Amygdala (tissue), 56 donors: ENCODE measurements at regions not wholly inside any gene's neighbourhood (a gene's known extent, or its start where the extent isn't known, plus 50 kb on each side); places are given as distances from the start of the nearest gene placed in this dataset.
A peak's percentile ranks its signal among the peaks of the same experiment; 100 is the strongest.
"Not testable (repeated sequence)": the region's sequence is repeated elsewhere in the genome, so short reads cannot be mapped to it uniquely, and the experiment has no call there.

Source experiments
- DNase-seq, 56 donors: peaks; one replicate each; lab custom pipeline; 2025; lab: John Stamatoyannopoulos, UW

DNA sequence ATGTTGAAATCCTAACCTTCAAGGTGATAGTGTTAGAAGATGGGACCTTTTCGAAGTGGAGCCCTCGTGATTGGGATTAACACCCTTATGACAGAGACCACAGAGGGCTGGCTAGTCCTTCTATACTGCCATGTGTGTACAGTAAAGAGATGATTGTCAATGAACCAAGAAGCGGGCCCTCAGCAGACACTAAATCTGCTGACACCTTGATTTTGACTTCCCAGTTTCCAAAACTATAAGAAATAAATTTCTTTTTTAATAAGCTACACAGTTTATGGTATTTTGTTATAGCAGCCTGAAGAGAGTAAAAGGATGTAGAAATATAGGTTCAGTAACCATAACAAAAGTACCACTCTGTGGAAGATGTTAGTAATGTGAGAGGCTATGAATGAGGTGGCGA, 419.0 kb upstream of the NUDT12 start:
- DNase-seq: no peak

DNA sequence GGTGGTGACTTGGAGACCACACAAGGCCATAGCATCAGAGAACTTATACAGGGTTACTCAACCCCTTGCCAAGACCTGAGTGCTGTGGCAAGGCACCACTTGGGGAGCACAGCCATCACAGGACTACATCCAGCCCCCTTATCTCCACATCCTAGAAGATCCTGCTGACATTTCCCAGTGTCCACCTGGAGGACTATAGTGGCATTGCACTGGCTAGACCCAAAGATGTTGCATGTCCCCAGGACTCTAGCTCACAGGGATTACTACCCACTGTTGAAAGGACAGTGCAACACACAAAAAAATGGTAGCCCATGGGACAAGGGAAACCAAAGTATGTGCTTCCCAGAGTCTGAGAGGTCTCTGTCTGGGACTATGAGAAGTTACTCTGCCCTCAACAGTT, 411.1 kb upstream of the NUDT12 start:
- DNase-seq: no peak

DNA sequence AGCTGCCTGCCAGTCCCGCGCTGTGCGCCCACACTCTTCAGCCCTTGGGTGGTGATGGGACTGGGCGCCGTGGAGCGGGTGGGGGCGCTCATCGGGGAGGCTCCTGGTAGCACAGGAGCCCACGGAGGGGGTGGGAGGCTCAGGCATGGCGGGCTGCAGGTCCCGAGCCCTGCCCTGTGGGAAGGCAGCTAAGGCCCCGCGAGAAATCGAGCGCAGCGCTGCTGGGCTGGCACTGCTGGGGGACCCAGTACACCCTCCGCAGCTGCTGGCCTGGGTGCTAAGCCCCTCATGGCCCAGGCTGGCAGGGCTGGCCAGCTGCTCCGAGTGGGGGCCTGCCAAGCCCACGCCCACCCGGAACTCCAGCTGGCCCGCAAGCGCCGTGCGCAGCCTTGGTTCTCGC, 403.7 kb upstream of the NUDT12 start:
- not testable (repeated sequence) for DNase-seq

- no peak for DNase-seq
Observed at GRCh38 chr5:103962023-103962422, 399.4 kb upstream of the NUDT12 start.

DNA sequence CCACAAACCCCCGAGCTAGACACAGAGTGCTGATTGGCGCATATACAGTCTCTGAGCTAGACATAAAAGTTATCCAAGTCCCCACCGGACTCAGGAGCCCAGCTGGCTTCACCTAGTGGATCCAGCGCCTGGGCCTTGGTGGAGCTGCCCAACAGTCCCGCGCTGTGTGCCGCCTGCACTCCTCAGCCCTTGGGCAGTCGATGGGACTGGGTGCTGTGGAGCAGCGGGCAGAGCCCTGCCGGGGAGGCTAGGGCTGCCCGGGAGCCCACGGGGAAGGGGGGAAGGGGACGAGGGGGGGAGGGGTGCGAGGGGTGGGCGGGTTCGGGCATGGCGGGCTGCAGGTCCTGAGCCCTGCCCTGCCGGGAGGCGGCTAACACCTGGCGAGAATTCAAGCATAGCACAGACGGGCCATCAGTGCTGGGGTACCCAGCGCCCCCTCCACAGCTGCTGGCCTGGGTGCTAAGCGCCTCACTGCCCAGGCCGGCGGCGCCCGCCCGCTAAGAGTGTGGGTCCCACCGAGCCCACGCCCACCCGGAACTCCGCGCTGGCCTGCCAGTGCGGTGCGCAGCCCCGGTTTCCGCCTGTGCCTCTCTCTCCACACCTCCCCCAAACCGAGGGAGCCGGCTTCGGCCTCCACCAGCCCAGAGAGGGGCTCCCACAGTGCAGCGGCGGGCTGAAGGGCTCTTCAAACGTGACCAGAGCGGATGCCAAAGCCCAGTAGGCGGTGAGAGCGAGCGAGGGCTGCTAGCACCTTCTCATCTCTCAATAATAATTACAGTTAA, 391.2 kb upstream of the NUDT12 start:
- DNase-seq: no peak

GRCh38 chr5:103951776-103952175, 389.2 kb upstream of the NUDT12 start:
- DNase-seq: no peak

- peak in 1 of 56 donors; percentile 1 for DNase-seq
Observed at GRCh38 chr5:103943230-103943629, 380.6 kb upstream of the NUDT12 start.

GRCh38 chr5:103942587-103943186, 380.1 kb upstream of the NUDT12 start:
- DNase-seq: no peak

GRCh38 chr5:103941596-103941995, 379.0 kb upstream of the NUDT12 start:
- DNase-seq: no peak

DNA sequence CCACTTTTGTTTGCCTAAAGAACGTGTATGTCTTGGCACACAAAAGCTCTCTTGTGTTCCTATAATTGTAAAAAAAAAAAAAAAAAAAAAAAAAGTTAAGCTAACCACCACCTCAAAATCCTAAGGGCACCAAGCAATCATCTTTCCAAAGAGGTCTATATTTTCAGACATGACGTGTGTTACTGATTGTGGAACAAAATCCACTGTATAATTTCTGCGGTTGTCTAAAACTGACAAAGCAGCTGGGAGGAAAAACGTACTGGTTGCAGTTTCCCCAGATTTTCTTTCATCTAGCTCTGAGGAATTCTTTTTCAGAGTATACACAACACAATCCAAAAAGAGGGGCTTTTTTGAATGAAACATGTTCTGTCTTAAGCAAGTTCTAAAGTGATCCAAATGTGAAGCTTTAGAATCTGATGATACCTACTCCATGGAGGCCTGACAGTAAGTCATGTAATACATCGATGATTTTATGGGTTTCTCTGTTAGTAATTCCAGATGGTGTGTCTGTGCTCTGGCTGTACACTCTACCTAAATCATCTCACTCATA, 375.6 kb upstream of the NUDT12 start:
- DNase-seq: no peak

DNA sequence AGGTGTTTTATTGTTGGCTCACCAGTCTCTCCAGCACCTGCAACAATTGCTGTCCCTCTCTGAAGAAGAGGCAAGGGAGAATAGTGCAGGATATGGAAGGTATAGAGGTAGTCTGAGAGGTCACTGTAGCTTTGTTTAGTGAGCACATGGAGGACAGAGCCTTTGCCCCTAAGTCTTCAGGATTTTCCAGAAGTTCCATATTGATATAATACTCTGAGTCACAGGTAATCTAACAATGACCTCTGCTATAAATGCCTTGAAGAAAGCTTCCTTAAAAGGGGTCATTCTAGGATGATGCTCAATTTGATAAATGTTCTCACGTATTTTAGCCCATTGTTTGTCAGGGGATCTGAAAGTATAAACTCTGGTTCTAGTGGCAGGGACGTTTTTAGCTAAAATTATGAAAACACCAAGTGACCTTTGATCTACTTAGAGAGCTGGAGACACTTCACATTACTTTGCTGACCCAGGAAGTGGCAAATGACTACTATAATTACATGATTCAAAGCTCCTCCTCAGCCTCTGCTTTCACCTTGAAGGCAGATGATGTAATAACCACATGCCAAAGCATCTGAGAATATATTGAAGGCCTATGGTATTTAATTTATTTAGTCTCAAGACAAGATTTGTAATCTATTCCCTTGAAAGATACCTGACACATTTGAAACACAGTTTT, 366.9 kb upstream of the NUDT12 start:
- no peak for DNase-seq

- no peak for DNase-seq
Observed at GRCh38 chr5:103927739-103928138, 365.1 kb upstream of the NUDT12 start.

DNA sequence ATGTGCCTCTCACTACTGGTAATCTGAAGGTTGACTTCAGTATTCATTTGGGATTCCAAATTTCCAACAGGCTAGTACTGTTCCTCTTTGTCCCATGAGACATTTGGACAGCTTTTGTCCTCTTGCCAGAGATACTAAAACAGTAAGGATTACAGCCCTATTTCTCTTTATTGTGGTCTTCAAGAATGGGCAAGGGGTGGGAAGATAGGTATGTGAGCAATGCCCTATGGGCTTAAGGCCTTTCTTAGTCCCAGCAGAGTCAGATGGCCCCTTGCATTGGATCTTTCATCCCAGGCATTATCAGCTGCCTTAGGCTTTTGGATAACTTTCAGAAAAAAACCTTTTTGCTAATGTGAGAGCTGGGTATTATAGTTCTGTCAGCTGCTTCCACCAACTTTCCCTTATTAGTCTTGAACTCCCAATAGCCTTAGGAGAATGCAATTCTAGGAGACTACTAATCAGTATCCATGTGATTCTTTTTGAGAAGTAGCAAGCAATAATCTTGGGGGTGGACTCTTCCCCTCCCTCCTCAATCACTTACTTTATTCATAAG, 361.1 kb upstream of the NUDT12 start:
- DNase-seq: no peak

GRCh38 chr5:103919506-103919905, 356.9 kb upstream of the NUDT12 start:
- no peak for DNase-seq

- no peak for DNase-seq
Observed at GRCh38 chr5:103918668-103919367, 356.2 kb upstream of the NUDT12 start.

DNA sequence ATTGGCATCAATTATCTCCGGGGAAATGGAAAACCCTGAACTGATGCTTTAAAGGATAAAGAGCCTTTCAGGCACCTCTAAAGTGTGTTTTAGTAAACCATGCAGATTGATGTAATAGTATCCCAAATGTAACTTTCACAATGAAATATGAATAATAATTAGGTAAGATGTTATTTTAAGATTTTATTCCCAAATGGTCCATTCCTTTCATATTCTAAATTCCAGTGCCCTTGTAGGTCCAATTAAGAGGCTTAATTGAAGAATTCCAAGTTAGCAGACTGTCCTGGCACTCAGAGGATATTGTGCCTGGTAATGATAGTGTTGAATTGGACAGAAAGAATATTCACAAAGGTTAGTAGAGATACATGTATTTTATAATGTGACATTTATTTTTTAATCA, 352.5 kb upstream of the NUDT12 start:
- no peak for DNase-seq

GRCh38 chr5:103910786-103911185, 348.2 kb upstream of the NUDT12 start:
- DNase-seq: no peak

DNA sequence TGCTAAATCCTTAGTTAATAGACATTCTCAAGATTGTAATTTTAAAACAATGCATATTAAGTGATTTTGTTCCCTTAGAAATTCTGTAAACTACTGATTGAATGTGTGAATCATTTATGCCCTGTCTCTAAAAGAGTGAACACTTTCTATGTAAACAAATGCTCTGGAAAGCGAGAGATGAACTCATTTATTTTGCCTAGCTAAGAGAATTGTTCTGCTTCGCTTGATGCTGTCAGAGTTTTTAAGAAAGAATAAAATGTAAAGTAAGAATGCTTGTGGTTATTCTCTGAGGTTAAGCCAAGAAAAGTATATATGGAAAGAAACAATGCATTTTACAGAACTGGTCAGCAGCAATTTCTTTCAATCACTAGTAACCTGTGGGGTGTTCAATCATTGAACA, 347.4 kb upstream of the NUDT12 start:
- no peak for DNase-seq

GRCh38 chr5:103909391-103909790, 346.8 kb upstream of the NUDT12 start:
- no peak for DNase-seq

- DNase-seq: no peak
Observed at GRCh38 chr5:103908336-103909080, 345.9 kb upstream of the NUDT12 start.
